NCI-H1105 (cell line): ENCODE measurements at regions not wholly inside any gene's neighbourhood (a gene's known extent, or its start where the extent isn't known, plus 50 kb on each side); places are given as distances from the start of the nearest gene placed in this dataset.

ENCODE experiments used
- DNase-seq: peaks from one replicate; lab custom pipeline; 2025; lab: John Stamatoyannopoulos, UW

- DNase-seq: no peak
Measured at GRCh38 chr9:108609227-108609896, 246.4 kb downstream of the ACTL7B start.

- DNase-seq: no peak
Measured at GRCh38 chr9:108607607-108608006, 248.2 kb downstream of the ACTL7B start.

DNA sequence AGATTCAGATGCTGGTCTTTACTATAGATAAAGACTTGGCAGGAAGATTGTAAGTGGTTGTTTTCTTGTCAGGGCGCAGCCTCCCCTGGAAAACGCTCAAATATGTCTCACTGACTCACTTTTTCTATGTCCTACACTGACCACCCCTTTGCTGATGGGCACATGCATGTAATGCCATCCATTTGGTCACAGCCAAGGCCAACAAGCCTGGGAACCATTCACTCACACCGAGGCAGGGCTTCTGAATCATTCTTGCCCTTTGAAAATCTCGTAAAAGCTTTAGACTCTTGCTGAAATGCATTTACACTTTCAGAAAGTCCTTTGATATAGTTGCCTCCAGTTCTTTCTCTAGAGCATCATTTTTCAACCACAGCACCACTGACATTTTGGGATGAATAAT is 249.4 kb downstream of the ACTL7B start:
- DNase-seq: no peak

GRCh38 chr9:108603141-108603540 is 252.6 kb downstream of the ACTL7B start:
- DNase-seq: peak; percentile 19

GRCh38 chr9:108600896-108601295 is 254.9 kb downstream of the ACTL7B start:
- no peak for DNase-seq

DNA sequence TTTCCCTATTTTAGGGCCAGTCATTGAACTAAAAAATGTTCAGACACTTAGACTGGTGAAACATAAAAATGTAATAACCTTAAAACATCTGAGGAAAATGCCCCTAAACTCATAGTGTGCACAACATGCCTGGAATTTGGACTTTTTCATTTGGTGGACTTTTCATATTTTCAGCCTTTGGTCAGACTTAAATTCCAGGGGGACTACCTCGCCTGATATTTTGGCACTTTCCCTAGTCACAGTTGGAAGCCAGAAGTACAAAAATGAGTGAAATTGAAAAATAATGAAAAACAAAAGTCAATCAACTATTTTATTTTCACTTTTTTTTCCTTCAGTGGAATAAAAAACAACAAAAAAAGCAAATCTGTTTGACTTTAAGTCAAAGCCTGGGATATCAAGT is 256.2 kb downstream of the ACTL7B start:
- no peak for DNase-seq

DNA sequence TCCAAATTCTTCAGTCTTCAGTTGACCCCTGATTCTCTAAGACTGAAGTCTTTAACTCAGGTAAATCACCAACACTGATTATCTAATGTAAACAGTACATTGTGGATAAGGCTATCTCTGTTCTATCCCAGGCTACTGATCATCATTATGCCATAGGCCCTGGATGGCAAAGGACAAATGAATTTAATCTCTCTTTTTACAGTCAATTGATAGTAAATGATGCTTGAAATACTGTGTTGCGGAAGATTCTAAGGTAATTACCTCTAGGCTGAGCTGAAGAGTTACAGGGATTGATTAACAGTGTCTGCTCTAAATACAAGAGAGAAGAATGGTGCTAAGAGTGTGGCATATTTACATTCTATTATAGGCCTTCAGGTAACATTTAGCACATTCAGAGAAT is 264.7 kb downstream of the ACTL7B start:
- no peak for DNase-seq

- no peak for DNase-seq
Measured at GRCh38 chr9:108588246-108588645, 267.5 kb downstream of the ACTL7B start.

- DNase-seq: no peak
Measured at GRCh38 chr9:108586471-108587139, 269.2 kb downstream of the ACTL7B start.

DNA sequence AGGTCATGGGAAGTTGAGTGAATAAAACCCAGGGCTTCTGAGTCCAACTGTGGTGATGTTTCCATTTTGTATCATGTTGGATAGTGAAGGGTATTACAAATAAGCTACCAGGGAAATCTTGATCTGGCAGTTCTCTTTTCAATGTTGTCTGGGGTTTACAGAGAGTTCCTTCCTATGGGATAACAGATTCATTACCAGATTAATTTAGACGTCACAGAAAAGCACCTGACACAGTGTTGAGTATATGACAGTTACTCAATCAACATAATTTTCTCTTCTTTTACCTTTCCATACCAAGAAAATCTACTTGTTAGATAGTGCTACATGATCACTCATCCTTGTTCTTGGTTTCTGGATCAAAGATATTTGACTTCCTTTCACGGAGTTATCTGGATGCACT is 270.9 kb downstream of the ACTL7B start:
- DNase-seq: no peak

DNA sequence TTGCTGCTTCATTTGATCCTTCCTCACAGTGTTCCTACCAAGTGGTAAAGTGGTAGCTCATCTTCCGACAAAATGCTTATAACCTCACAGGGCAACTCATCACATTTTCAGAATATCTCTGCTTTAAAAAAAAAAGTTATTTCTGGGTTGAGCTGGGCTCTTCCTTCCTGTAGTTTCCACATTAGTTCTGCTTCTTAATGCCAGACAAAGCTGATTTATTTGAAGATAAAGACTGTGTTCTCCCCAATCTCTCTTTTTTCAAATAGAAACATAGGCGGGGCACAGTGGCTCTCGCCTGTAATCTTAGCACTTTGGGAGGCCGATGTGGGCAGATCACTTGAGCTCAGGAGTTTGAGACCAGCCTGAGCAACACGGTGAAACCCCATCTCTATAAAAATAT is 273.1 kb downstream of the ACTL7B start:
- DNase-seq: no peak

DNA sequence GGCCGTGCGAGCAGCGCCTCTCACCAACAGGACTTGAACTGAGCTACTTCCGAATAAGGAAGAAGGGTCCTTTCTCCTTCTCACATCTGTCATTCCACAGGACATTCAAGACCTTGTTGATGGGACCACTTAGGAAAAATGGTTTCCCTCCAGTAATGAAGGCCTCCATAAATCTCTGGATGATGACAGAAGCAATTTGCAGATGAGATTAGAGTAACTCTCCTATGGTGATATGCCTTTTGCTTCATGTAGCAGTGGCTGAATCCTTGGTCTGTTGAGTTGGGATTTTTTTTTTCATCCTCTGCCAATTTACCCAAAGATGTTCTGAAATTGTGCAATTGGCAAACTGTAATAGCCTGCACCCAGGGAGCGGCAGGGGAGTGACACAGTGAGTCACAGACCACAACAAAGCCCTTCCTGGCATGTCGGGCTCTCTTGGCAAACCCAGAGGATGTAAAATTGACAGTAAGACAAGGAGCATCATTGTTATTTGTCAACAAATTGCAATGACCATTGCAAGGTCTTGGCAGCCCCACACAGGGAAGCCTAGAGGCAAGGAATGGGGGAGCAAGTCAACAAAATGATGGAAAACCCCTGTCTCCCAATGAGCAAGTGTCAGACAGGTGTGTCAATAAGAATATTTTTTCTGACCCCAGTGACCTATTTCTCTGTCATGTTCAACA is 275.9 kb downstream of the ACTL7B start:
- DNase-seq: no peak

GRCh38 chr9:108575276-108575675 is 280.5 kb downstream of the ACTL7B start:
- DNase-seq: no peak

DNA sequence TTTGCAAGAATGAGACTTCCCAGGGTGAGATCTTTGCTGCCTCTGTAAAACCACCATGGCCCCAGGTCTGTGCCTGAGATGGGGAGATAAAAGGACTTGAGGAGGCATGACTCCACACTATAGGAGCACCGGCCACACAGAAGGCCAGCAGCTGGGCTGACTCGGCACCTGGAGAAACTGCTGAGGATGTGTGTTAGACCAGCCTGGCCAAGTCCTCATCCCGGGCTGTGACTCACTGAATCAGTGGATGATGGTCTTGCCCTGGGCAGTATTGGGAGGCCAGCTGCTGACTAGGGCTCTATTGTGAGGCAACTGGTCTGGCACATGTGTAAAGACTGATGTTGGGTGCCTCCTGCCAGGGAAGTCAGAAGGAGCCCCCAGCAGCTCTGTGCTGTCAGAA is 286.2 kb downstream of the ACTL7B start:
- no peak for DNase-seq

GRCh38 chr9:108568093-108568492 is 287.7 kb downstream of the ACTL7B start:
- DNase-seq: peak; percentile 41

GRCh38 chr9:108567571-108567970 is 288.2 kb downstream of the ACTL7B start:
- DNase-seq: no peak

GRCh38 chr9:108565651-108566378 is 290.0 kb downstream of the ACTL7B start:
- peak; percentile 80 for DNase-seq

- no peak for DNase-seq
Measured at GRCh38 chr9:108562176-108562575, 293.6 kb downstream of the ACTL7B start.

DNA sequence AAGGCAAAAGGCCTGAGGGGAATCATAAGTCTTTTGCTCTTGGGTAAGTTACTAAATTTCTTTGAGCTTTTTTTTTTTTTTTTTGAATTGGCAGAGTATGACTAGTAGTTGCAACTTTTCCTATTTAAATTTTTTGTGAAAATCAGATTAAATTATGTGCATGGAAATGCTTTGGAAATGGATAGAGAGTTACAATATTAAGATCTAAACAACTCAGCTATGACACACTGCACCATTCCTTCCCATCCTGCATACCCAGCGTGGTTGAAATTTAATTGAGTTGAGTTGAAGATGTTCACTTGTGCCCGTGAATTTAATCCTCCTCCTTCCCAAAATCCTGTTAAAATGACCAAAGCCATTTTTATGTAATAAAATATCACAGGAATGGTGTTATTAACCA is 296.4 kb downstream of the ACTL7B start:
- no peak for DNase-seq

DNA sequence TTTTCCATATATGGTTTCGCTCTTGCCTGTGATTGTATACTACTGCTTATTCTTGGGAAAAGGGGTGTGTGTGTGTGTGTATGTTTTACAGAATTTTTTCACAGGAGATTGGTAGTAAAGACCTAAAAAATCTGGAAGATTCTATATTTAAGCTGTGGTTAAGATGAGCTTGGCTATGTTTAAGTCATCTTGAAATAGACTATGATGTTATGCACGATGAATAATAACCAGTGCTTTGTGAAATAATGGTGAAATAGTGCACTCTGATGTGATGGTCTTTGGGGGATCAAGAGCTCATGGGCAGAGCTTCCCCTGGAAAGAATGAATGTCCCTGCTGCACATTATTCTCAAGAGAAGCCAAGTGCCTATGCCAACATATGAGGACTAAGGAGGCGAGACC is 301.0 kb downstream of the ACTL7B start:
- no peak for DNase-seq

GRCh38 chr9:108553111-108553635 is 302.6 kb downstream of the ACTL7B start:
- DNase-seq: no peak

DNA sequence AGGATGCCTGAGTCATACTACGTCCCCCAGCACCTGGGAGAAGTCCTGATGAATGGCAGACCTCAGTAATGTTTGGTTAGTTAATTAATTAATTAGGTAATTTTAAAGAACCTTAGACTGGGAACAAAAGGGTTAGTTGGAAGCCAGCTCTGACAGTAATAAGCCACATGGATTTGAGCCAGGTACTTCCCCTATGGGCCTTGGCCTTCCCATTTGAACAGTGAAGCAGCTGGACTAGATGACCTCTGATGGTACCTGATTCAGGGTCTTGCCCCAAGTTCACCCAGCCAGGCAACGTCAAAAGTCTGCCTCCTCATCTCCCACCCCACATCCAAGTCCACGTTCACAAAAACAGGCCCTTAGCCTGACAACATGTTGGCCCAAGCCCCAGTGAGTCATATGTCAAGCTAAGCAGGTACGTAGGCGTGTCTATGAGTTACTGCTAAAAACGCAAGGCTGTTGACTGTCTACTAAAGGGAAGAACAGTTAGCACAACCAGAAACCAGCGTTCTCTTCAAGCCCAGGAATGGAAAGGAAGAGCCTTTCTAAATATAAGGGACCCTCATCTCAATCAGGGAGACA is 303.2 kb downstream of the ACTL7B start:
- DNase-seq: no peak
